Parathyroid adenoma (tissue), 2 donors: ENCODE measurements at regions not wholly inside any gene's neighbourhood (a gene's known extent, or its start where the extent isn't known, plus 50 kb on each side); places are given as distances from the start of the nearest gene placed in this dataset.
"Not testable (repeated sequence)": the region's sequence is repeated elsewhere in the genome, so short reads cannot be mapped to it uniquely, and the experiment has no call there.

Experiments used
- H2AFZ ChIP-seq: fragments of 300-600 bp; sonication (generic); one replicate; pipeline ENCODE4 v1.7.0; 2017; ENCODE audit warnings: antibody characterized with exemption, mild to moderate bottlenecking
- H3K27ac ChIP-seq: fragments of 300-600 bp; sonication (generic); one replicate; pipeline ENCODE4 v1.7.0; 2017
- H3K27me3 ChIP-seq: fragments of 300-600 bp; sonication (generic); one replicate; pipeline ENCODE4 v1.7.0; 2017; ENCODE audit warnings: low read length; ENCODE audit not compliant: control insufficient read depth, insufficient read depth
- H3K36me3 ChIP-seq: fragments of 300-600 bp; sonication (generic); one replicate; pipeline ENCODE4 v1.7.0; 2017; ENCODE audit warnings: low read length; ENCODE audit not compliant: control insufficient read depth, insufficient read depth
- H3K4me1 ChIP-seq: fragments of 300-600 bp; sonication (generic); one replicate; pipeline ENCODE4 v1.7.0; 2017; ENCODE audit warnings: control low read depth
- H3K4me2 ChIP-seq: fragments of 300-600 bp; sonication (generic); one replicate; pipeline ENCODE4 v1.7.0; 2017; ENCODE audit warnings: low read length
- H3K4me3 ChIP-seq: fragments of 300-600 bp; sonication (generic); one replicate; pipeline ENCODE4 v1.7.0; 2017; ENCODE audit warnings: low read depth, low read length
- H3K79me2 ChIP-seq: fragments of 300-600 bp; sonication (generic); one replicate; pipeline ENCODE4 v1.7.0; 2017; ENCODE audit warnings: control low read depth
- H3K9ac ChIP-seq: fragments of 300-600 bp; sonication (generic); one replicate; pipeline ENCODE4 v1.7.0; 2017; ENCODE audit warnings: mild to moderate bottlenecking
- H3K9me3 ChIP-seq: fragments of 300-600 bp; sonication (generic); one replicate; pipeline ENCODE4 v1.7.0; 2017; ENCODE audit warnings: low read length; ENCODE audit not compliant: control insufficient read depth
- TF ChIP-seq, protein P1 (sequence below): fragments of 300-600 bp; sonication (generic); IDR thresholded peaks from one replicate; pipeline ENCODE4 v1.7.0; 2017; ENCODE audit warnings: antibody characterized with exemption, mild to moderate bottlenecking
- donor health status: primary hyperparathyroidism.

DNA sequence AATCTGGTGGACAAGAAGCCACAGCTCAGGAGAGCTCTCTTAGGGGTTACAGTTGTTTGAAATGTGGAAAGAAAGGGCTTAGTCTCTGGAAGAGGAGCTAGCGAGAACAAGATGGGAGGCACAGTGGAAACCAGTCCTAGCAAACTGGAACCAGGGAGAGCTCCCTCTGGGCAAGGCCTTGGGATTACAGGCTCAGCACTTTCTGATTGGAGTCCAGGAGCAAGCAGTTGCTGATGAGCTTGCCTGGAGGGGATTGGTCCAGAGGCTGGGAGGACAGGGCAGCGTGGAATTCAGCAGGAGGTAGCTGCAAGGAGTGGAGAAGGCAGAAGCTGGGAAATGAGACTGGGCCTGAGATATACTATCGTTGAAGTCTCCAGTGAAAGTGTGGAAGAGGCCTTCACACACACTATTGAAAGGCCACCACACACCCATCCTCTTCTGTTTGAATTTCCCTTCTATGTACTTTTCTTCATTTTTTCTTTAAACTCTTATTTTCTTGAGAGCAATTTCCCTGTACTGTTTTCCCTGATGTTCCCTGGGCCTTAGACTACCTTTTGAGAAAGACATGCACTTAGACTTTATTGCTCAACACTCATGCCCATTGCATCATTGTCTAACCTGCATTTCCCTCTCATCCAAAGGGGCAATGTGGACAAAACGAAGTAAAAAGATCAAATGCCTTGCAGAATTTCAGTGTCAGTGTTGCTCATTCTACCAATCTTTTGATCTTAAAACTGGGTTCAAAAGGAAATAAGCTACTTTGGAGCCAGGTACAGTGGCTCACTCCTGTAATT is 57.8 kb upstream of the LANCL2 start:
- Histone ChIP-seq H3K9ac (no peak overlapping the region), H3K27me3 (no peaks in the 10 kb centered on the region), H3K9me3 (no peaks in the 10 kb centered on the region), H3K27ac (no peak overlapping the region), H3K4me1 (no peaks in the 10 kb centered on the region), H3K4me3 (no peak overlapping the region), H2AFZ (no peak overlapping the region), H3K4me2 (no peak overlapping the region), H3K36me3 (no peaks in the 10 kb centered on the region), H3K79me2 (no peaks in the 10 kb centered on the region)
- TF ChIP-seq, protein P1, sequence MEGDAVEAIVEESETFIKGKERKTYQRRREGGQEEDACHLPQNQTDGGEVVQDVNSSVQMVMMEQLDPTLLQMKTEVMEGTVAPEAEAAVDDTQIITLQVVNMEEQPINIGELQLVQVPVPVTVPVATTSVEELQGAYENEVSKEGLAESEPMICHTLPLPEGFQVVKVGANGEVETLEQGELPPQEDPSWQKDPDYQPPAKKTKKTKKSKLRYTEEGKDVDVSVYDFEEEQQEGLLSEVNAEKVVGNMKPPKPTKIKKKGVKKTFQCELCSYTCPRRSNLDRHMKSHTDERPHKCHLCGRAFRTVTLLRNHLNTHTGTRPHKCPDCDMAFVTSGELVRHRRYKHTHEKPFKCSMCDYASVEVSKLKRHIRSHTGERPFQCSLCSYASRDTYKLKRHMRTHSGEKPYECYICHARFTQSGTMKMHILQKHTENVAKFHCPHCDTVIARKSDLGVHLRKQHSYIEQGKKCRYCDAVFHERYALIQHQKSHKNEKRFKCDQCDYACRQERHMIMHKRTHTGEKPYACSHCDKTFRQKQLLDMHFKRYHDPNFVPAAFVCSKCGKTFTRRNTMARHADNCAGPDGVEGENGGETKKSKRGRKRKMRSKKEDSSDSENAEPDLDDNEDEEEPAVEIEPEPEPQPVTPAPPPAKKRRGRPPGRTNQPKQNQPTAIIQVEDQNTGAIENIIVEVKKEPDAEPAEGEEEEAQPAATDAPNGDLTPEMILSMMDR = no peak

DNA sequence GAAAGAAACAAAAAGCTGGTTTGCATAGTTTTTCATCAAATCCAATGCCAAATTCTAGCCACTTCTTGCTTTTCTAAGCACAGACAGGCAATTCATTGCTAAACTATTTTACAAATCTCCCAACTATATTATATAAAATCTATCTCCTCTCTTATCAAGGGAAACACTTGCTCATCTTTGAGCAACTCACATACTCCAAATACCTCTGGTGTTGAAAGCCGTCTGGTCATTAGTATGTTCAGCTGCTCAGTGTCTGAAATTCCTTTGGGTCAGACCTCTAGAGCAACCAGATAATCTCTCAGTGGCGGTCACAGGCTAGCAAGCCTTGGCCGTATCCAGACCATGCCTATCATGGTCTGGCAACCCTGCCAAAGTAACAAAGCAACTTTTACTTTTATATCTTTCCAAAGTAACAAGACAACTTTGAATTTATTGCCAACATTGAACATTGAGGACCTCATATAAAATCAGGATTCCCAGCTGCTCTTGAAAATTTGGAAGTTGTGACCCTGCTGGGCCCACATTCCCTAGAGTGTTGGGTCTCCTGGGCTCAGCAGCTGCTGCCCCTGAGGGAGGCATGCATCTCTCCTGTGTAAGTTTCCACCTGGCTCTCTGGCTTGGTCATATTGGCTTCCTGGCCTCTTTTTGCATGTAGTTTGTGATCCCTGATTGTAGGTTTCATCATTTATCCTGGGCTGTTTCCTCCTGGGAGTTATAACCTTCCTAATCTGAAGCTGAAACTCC is 56.8 kb upstream of the LANCL2 start:
- Histone ChIP-seq H3K4me3 (no peak overlapping the region), H3K79me2 (no peaks in the 10 kb centered on the region), H3K4me2 (no peak overlapping the region), H3K9ac (no peak overlapping the region), H3K9me3 (no peaks in the 10 kb centered on the region), H3K4me1 (no peaks in the 10 kb centered on the region), H3K27ac (no peak overlapping the region), H2AFZ (no peak overlapping the region), H3K27me3 (no peaks in the 10 kb centered on the region), H3K36me3 (no peaks in the 10 kb centered on the region)
- TF ChIP-seq, protein P1 = no peak

DNA sequence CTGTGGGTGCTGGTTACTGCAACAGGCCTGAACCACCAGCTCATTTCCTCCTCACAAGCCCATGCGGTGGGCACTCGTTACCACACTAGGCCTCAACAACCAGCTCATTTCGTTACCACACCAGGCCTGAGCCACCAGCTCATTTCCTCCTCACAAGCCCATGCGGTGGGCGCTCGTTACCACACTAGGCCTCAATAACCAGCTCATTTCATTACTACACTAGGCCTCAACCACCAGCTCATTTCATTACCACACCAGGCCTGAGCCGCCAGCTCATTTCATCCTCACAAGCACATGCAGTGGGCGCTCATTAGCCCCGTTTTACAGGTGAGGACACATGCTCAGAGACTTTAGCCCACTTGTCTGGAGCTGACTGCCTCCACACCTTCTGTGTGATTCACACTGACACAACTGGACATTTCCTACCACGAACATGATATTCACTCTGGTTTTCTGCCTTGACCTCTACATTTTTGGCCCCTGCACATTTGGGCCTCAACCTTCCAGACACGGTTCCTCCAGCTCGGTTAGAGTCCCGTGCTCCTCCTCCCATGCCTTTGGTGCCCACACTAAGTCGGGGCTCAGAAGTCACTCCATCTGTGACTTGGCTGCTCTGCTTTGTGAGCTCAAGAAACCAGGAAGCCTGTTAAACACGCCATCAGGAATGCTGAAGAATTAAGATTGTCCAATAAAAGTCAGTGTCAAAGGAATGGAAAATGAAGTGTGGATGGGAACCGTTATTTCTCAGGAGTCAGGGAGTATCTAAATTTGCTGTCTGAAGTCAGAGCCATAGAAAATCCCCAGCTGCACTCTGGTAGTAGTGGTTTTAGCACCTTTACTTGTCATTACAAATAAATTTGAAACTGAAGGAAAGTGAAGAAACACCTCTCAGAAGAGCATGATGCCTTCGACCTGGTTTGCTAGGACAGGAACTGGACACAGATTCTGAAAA is 55.8 kb upstream of the LANCL2 start:
- H3K36me3 ChIP-seq = no peaks in the 10 kb centered on the region
- H3K4me3 ChIP-seq = no peak overlapping the region
- H3K79me2 ChIP-seq = no peaks in the 10 kb centered on the region
- no peaks in the 10 kb centered on the region for H3K9me3 ChIP-seq
- H3K27ac ChIP-seq = no peak overlapping the region
- no peak overlapping the region for H3K4me2 ChIP-seq
- TF ChIP-seq, protein P1 = no peak
- H3K4me1 ChIP-seq = no peaks in the 10 kb centered on the region
- H2AFZ ChIP-seq = no peak overlapping the region
- no peaks in the 10 kb centered on the region for H3K27me3 ChIP-seq
- no peak overlapping the region for H3K9ac ChIP-seq

DNA sequence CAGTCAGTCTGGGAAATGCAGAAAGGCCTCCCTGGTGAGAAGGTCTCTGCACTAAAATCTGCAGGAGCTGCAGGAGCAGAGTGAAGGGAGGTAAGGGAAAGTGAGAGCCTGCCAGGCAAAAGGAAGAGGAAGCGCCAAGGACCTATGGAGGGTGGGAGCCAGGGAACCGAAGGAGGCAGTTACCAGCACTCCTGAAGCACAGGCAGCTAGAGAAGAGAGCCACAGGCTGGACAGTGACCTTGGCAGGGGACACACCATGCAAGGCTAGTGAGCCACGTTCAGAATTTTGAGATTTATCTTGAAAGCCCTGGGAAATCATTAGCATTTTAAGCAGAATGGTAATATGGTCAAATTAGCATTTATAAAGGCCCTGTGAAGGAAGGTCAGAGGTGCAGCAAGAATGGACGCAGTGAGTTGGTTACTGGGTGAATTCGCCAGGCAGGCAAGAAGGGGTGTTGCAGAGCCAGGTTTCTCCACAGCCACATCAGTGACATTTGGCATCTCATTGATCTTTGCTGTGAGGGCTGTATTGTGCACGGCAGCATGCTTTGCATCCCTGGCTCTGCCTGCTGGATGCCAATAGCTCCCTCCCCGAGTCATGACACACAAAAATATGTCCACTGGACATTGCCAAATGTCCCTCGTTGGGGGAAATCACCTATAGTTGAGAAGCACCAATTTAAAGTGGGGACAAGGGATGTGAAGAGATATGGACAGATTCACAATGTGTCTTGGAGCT is 54.7 kb upstream of the LANCL2 start:
- no peaks in the 10 kb centered on the region for H3K36me3 ChIP-seq
- H3K27ac ChIP-seq = no peak overlapping the region

DNA sequence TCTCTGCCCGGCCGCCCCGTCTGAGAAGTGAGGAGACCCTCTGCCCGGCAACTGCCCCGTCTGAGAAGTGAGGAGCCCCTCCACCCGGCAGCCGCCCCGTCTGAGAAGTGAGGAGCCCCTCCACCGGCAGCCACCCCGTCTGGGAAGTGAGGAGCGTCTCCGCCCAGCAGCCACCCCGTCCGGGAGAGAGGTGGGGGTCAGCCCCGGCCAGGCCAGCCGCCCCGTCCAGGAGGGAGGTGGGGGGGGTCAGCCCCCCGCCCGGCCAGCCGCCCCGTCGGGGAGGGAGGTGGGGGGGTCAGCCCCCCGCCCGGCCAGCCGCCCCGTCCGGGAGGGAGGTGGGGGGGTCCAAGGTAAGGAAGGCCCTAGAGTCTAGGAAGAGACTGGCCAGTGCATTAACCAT is 53.2 kb upstream of the LANCL2 start:
- not testable (repeated sequence) for H3K79me2 ChIP-seq, H3K9me3 ChIP-seq, H3K9ac ChIP-seq, H2AFZ ChIP-seq, H3K4me1 ChIP-seq, H3K4me2 ChIP-seq, H3K27me3 ChIP-seq, H3K4me3 ChIP-seq, H3K27ac ChIP-seq, H3K36me3 ChIP-seq

More for the DNA sequence above, 54.7 kb upstream of the LANCL2 start:
- Histone ChIP-seq H3K4me3 (no peak overlapping the region), H3K79me2 (no peaks in the 10 kb centered on the region), H3K9me3 (no peaks in the 10 kb centered on the region), H3K4me2 (no peak overlapping the region), H2AFZ (no peak overlapping the region), H3K4me1 (no peaks in the 10 kb centered on the region), H3K27me3 (no peaks in the 10 kb centered on the region), H3K9ac (no peak overlapping the region)
- TF ChIP-seq, protein P1 = no peak

DNA sequence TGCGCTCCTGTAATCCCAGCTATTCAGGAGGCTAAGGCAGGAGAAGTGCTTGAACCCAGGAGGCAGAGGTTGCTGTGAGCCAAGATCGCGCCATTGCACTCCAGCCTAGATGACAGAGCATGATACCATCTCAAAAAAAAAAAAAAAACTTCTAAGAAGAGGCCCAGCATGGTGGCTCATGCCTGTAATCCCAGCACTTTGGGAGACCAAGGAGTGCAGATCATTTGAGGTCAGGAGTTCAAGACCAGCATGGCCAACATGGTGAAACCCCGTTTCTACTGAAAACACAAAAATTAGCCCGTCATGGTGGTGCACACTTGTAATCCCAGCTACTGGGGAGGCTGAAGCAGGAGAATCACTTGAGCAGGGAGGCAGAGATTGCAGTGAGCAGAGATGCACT is 51.5 kb upstream of the LANCL2 start:
- not testable (repeated sequence) for H3K4me1 ChIP-seq, H3K79me2 ChIP-seq

More for the DNA sequence above, 51.5 kb upstream of the LANCL2 start:
- H3K4me2 ChIP-seq, H3K36me3 ChIP-seq, H3K9me3 ChIP-seq, H3K4me3 ChIP-seq, H3K27ac ChIP-seq, H2AFZ ChIP-seq, H3K9ac ChIP-seq, H3K27me3 ChIP-seq: not testable (repeated sequence)
